ENCODE measurements at regions not wholly inside any gene's neighbourhood (a gene's known extent, or its start where the extent isn't known, plus 50 kb on each side); places are given as distances from the start of the nearest gene placed in this dataset.

DNA sequence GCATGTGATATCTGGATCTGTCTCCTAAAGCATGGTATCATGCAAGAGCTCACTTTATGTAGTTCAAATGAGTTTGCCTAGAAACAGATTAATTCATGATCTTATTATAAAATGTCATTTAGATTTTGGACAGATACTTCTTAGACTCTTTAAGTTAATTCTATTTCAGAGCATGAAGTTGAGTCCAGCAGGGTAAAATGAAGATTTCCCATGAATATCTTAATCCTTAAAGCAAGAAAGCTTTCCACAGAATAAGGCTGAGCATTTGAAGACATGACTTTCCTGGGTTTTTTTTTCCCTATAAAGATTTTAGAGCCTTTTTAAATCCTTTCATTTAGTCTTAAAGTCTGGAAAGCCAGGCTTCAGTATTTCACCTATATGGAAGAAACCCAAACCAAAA lies 556.0 kb upstream of the GJE1 start:
- no peak overlapping the region for H3K27ac Mint-ChIP-seq
- POLR2A ChIA-PET: no interaction called here

DNA sequence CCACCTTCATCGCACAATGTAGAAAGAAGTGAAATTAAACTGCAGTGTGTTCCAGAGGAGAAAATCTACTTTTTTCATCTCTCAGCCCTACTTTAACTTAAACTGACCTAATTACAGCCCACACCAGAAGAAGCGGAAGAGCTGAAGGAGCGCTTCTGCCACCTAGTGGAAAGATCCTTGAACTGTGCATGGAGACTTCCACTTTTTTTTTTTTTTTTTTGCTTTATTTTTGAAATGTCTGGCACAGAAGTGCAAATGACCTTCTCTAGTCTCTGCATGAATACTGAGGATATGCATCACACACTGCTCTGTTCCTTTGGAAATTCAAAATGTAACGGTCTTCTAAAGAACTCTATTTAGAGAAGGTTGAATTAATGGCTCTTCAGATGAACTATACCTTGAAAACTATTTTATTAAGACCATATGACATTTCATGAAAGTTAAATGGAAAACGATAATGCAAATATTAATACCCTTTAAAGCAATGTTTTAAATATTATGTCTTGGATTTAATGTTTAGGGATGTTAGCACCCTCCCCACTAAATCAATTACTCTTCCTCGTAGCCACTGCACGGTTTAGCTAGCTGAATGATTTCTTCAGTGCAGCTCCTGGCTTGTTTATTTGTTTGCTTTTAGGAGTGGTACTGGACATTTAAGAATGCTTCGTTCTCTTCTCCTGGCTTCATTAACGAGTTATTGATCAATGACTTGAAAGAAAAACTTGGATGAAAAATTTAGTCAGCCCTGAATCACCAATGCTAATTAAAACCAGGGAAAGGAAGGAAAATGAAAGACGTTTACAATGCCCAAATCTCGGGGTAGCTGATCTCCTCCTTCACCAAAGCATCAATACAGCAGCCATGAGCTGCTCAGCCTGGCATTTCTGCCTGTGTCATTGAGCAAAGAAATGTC lies 569.6 kb upstream of the GJE1 start:
- H3K27ac Mint-ChIP-seq: peak overlapping the region; percentile 84
- no peaks in the 10 kb centered on the region for H3K27me3 Mint-ChIP-seq
- POLR2A ChIA-PET: no interaction called here
- H3K4me3 Mint-ChIP-seq: peak overlapping the region; percentile 81
- ATAC-seq (ENCODE audit: low read depth) (peak; percentile 89), DNase-seq (peak; percentile 41)
- peaks cover 1% of the 10 kb centered on the region for H3K36me3 Mint-ChIP-seq
- H3K9me3 Mint-ChIP-seq: no peaks in the 10 kb centered on the region
- H3K4me1 Mint-ChIP-seq: peaks cover 24% of the 10 kb centered on the region

More for the DNA sequence above, 556.0 kb upstream of the GJE1 start:
- DNase-seq (no peak), ATAC-seq (ENCODE audit: low read depth) (no peak)
- no peaks in the 10 kb centered on the region for H3K4me1 Mint-ChIP-seq
- peaks cover 4% of the 10 kb centered on the region for H3K27me3 Mint-ChIP-seq
- no peak overlapping the region for H3K4me3 Mint-ChIP-seq
- no peaks in the 10 kb centered on the region for H3K9me3 Mint-ChIP-seq
- H3K36me3 Mint-ChIP-seq: no peaks in the 10 kb centered on the region

DNA sequence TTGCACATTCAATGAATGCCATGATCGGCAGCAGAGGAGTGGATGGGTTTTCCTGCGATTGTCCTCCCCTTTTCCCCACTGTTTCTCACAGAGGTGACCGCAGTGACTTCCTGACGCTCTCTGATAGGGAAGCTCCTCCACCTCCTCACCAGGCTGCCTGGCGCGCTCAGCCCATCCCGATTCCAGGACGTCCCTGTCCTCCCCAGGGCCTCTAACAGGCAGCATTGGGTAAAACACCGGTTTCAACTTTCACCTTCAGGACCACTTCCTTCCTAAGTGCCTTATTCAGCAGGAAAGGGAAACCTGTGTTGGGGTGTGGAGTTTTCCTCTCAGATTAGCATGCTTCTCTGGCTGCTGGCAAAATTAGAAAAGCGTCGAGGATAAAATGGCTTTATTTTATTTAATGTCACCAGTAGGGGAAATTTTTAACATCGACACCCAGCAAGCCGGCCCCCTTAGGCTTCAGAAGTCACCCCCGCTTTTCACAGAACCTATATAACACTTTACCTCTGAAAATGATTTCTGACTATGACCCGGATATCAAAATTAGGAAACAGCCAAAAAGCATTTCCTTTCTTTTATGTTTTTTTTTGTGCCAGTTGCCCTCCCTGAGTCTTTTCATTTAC lies 570.4 kb upstream of the GJE1 start:
- peaks cover 1% of the 10 kb centered on the region for H3K36me3 Mint-ChIP-seq
- no peaks in the 10 kb centered on the region for H3K9me3 Mint-ChIP-seq
- H3K27me3 Mint-ChIP-seq: no peaks in the 10 kb centered on the region
- H3K4me1 Mint-ChIP-seq: peaks cover 24% of the 10 kb centered on the region
- DNase-seq: peak; percentile 30
- POLR2A ChIA-PET: no interaction called here
- H3K27ac Mint-ChIP-seq: peak overlapping the region; percentile 84
- peak overlapping the region; percentile 81 for H3K4me3 Mint-ChIP-seq
- ATAC-seq (ENCODE audit: low read depth): peak; percentile 63

GRCh38 chr6:141561154-141561553 lies 571.6 kb upstream of the GJE1 start:
- Mint-ChIP-seq H3K36me3 (peaks cover 1% of the 10 kb centered on the region), H3K9me3 (no peaks in the 10 kb centered on the region), H3K27ac (no peak overlapping the region), H3K4me3 (no peak overlapping the region), H3K27me3 (no peaks in the 10 kb centered on the region), H3K4me1 (peaks cover 24% of the 10 kb centered on the region)
- DNase-seq (no peak), ATAC-seq (ENCODE audit: low read depth) (no peak)
- POLR2A ChIA-PET: no interaction called here

DNA sequence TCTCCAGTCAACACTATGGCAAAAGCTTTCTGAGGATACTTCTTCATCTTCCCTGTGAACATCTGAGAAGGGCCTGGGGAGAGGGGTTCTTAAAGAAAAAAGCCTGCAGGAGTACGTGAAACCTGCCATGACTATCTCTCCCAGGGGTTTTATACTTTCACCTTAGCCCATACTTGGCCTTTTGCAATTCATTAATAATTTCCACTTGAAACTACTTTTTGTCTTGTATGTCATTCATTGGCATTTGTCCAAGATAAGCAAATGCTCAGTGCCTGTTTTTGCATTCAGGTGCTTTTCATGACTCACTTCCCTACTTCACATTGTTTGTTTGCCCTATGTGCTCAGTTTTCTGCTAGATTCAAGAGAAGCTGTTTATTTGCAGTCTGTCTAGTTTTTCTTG lies 580.3 kb upstream of the GJE1 start:
- peaks cover 7% of the 10 kb centered on the region for H3K36me3 Mint-ChIP-seq
- peaks cover 1% of the 10 kb centered on the region for H3K4me1 Mint-ChIP-seq
- H3K9me3 Mint-ChIP-seq: peaks cover 6% of the 10 kb centered on the region
- ATAC-seq (ENCODE audit: low read depth) (no peak), DNase-seq (no peak)
- H3K27me3 Mint-ChIP-seq: no peaks in the 10 kb centered on the region
- H3K27ac Mint-ChIP-seq: no peak overlapping the region
- POLR2A ChIA-PET: no interaction called here
- H3K4me3 Mint-ChIP-seq: no peak overlapping the region

DNA sequence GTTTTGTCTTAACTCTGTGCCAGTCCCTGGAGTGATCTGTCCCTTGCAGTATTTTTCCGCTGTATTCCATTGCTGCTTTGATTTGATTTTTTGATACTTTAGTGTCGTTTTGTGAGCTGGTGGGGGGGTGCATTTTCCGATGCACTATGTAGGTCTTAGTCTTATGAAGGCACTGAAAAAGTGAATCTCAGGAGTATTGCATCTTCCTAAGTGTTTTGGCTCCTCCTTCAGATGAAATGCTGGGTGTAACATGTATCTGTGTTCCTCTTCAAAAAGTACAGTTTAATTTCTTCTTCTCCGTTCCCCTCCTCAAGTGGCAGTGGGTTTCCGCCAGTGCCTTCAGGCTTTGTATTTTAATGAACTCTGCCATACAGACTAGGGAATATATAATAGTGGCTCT lies 580.7 kb upstream of the GJE1 start:
- POLR2A ChIA-PET: interaction anchor here (0.6 kb wide), 1 partner anchor 1012 kb away, joined by 4 read pairs; no protein-coding TSS in a partner anchor
- Mint-ChIP-seq H3K4me1 (peaks cover 1% of the 10 kb centered on the region), H3K4me3 (no peak overlapping the region), H3K9me3 (peaks cover 6% of the 10 kb centered on the region), H3K27ac (no peak overlapping the region), H3K36me3 (peaks cover 7% of the 10 kb centered on the region), H3K27me3 (no peaks in the 10 kb centered on the region)
- ATAC-seq (ENCODE audit: low read depth) (no peak), DNase-seq (no peak)

GRCh38 chr6:141551318-141551717 lies 581.4 kb upstream of the GJE1 start:
- Mint-ChIP-seq H3K4me3 (no peak overlapping the region), H3K27ac (no peak overlapping the region)
- POLR2A ChIA-PET: interaction anchor here (0.6 kb wide), 1 partner anchor 1011 kb away, joined by 4 read pairs; no protein-coding TSS in a partner anchor

DNA sequence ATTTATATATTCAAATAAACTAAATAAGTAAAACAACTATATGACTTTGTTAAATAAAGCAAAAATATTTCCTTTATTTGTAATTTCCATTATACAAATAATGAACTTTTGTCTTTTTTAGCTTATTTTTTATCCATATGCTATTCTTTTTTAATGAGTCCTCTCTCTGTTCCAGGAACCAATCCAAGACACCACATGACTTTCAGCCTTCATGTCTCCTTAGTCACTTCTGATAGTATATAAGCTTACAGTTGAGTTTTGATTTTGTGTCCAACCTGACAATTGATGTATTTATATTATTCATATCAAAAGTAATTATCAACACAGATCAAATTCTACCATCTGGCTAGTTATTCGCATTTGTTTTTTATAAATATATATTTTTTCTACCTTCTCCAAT lies 582.3 kb upstream of the GJE1 start:
- POLR2A ChIA-PET: interaction anchor here (1.0 kb wide), 1 partner anchor 67 kb away, joined by 3 read pairs; no protein-coding TSS in a partner anchor
- Mint-ChIP-seq H3K4me1 (peaks cover 1% of the 10 kb centered on the region), H3K36me3 (peaks cover 7% of the 10 kb centered on the region), H3K27ac (no peak overlapping the region), H3K4me3 (no peak overlapping the region), H3K27me3 (no peaks in the 10 kb centered on the region), H3K9me3 (peaks cover 9% of the 10 kb centered on the region)
- DNase-seq (no peak), ATAC-seq (ENCODE audit: low read depth) (no peak)

More at GRCh38 chr6:141551318-141551717, 581.4 kb upstream of the GJE1 start:
- ATAC-seq (ENCODE audit: low read depth): no peak
- Mint-ChIP-seq H3K9me3 (peaks cover 8% of the 10 kb centered on the region), H3K36me3 (peaks cover 7% of the 10 kb centered on the region), H3K27me3 (no peaks in the 10 kb centered on the region), H3K4me1 (peaks cover 1% of the 10 kb centered on the region)
- no peak for DNase-seq

- no peak for ATAC-seq (ENCODE audit: low read depth)
- POLR2A ChIA-PET: no interaction called here
- peaks cover 9% of the 10 kb centered on the region for H3K9me3 Mint-ChIP-seq
Measured at GRCh38 chr6:141548966-141549365, 583.8 kb upstream of the GJE1 start.

DNA sequence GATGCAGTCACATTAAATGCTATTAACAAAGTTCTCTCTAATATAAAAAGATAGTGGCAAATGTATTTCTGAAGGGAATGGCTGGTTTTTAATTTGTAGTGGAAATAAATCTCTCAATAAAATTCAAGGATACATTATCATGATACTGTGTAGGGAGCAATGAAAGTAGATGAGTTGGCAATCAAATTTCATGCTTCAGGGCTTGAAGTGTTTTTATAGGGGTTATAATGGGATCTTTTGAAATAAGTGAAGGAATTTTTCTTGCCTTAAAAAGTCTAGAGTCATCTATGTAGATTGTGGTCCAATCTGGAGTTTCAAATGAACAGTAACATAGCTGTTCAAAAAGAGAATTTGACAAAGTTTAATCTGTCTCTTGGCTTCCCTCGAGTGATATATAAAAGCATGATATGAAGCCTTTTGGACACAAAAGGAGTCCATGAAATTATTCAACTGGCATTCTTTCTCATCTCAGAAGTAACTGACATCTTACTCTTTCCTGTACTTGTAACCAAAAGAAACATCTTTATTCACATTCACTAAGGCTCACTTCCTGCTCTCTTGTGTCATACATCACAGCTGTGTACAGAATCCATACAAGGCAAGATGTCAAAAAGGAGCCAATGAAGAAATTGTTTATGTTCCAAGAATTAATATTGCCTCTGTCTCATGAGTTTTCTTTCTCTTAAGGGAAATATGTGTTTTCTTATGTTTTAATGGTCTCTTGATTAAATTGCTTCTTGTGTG lies 591.0 kb upstream of the GJE1 start:
- H3K27ac Mint-ChIP-seq: no peak overlapping the region
- no peak overlapping the region for H3K4me3 Mint-ChIP-seq
- H3K9me3 Mint-ChIP-seq: peaks cover 2% of the 10 kb centered on the region
- H3K27me3 Mint-ChIP-seq: no peaks in the 10 kb centered on the region
- POLR2A ChIA-PET: no interaction called here
- ATAC-seq (ENCODE audit: low read depth) (no peak), DNase-seq (no peak)
- H3K4me1 Mint-ChIP-seq: peaks cover 4% of the 10 kb centered on the region
- H3K36me3 Mint-ChIP-seq: no peaks in the 10 kb centered on the region

More at GRCh38 chr6:141548966-141549365, 583.8 kb upstream of the GJE1 start:
- Mint-ChIP-seq H3K4me1 (peaks cover 1% of the 10 kb centered on the region), H3K4me3 (no peak overlapping the region), H3K27ac (no peak overlapping the region), H3K36me3 (peaks cover 7% of the 10 kb centered on the region), H3K27me3 (no peaks in the 10 kb centered on the region)
- DNase-seq: no peak

GRCh38 chr6:141540207-141540606 lies 592.5 kb upstream of the GJE1 start:
- POLR2A ChIA-PET: no interaction called here

DNA sequence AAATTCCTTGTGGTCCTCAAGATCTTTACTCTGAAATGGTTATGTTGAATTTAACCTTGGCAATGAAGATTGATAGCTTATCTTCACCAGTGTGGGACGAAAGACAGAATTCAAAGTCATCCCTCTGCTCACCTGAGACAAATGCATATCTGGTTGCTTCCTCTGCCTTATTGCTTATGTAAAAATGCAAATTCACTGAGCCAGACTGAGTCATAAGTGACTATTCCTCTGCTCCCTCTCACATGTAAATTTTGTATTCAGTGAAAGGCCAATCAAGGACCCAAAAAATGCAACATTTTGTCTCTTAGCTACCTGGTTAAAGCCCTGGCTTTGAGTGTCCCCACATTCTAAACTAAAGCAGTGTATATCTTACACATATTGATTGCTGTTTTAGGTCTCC lies 593.1 kb upstream of the GJE1 start:
- Mint-ChIP-seq H3K4me1 (peaks cover 7% of the 10 kb centered on the region), H3K27me3 (no peaks in the 10 kb centered on the region), H3K9me3 (peaks cover 5% of the 10 kb centered on the region), H3K27ac (no peak overlapping the region), H3K4me3 (no peak overlapping the region), H3K36me3 (peaks cover 2% of the 10 kb centered on the region)
- ATAC-seq (ENCODE audit: low read depth) (no peak), DNase-seq (no peak)
- POLR2A ChIA-PET: no interaction called here

More at GRCh38 chr6:141540207-141540606, 592.5 kb upstream of the GJE1 start:
- Mint-ChIP-seq H3K36me3 (peaks cover under 1% of the 10 kb centered on the region), H3K27ac (no peak overlapping the region), H3K27me3 (no peaks in the 10 kb centered on the region), H3K4me3 (no peak overlapping the region), H3K9me3 (peaks cover 1% of the 10 kb centered on the region), H3K4me1 (peaks cover 4% of the 10 kb centered on the region)
- ATAC-seq (ENCODE audit: low read depth) (no peak), DNase-seq (no peak)

- no peak for ATAC-seq (ENCODE audit: low read depth)
- Mint-ChIP-seq H3K4me1 (peaks cover 3% of the 10 kb centered on the region), H3K27ac (no peak overlapping the region), H3K4me3 (no peak overlapping the region), H3K9me3 (peaks cover 6% of the 10 kb centered on the region), H3K27me3 (no peaks in the 10 kb centered on the region), H3K36me3 (peaks cover 2% of the 10 kb centered on the region)
- no peak for DNase-seq
- POLR2A ChIA-PET: no interaction called here
Measured at GRCh38 chr6:141532211-141532610, 600.5 kb upstream of the GJE1 start.

All from activated naive CD8-positive, alpha-beta T cell treated with anti-CD3 and anti-CD28 coated beads, Interleukin-2, amount 10 ng/mL, durations not matched to agents 7 days and 5 days (primary cell).